Testis (tissue), 2 donors: ENCODE measurements at regions not wholly inside any gene's neighbourhood (a gene's known extent, or its start where the extent isn't known, plus 50 kb on each side); places are given as distances from the start of the nearest gene placed in this dataset.

Experiments used
- POLR2A ChIP-seq: fragments of 450-650 bp; IDR thresholded peaks from one replicate; pipeline ENCODE4 v1.6.1; 2017; ENCODE audit warnings: antibody characterized with exemption, mild to moderate bottlenecking, moderate library complexity
- TF ChIP-seq, protein P1 (sequence below), 3 experiments: fragments of 450-650 bp in 2 of 3; fragments of 200-600 bp in 1 of 3; sonication (generic) in 1 of 3; IDR thresholded peaks; one replicate each; pipeline ENCODE4 v1.5.1; 2016 to 2019; ENCODE audit warnings: antibody characterized with exemption in 3 of 3, mild to moderate bottlenecking in 2 of 3, moderate library complexity in 1 of 3

DNA sequence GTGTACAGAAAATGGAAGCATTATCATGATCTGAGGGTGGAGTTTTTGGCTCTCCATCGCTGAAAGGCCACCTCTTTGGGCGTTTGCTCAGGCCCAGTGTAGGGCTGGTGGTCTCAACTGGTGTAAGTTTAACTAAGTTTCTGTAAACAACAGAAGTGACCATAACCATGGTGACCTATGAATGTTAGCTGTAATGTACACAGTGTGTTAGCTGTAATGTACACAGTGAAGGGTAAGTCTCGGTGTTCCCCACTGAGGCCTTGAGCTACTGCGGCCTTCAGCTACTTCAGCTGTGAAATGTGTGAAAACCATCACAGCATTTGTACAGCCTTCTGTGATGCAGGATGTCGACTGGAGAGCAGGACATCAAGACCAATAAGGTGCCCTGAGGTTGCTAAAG is 185.2 kb downstream of the MYLK4 start:
- TF ChIP-seq, protein P1, sequence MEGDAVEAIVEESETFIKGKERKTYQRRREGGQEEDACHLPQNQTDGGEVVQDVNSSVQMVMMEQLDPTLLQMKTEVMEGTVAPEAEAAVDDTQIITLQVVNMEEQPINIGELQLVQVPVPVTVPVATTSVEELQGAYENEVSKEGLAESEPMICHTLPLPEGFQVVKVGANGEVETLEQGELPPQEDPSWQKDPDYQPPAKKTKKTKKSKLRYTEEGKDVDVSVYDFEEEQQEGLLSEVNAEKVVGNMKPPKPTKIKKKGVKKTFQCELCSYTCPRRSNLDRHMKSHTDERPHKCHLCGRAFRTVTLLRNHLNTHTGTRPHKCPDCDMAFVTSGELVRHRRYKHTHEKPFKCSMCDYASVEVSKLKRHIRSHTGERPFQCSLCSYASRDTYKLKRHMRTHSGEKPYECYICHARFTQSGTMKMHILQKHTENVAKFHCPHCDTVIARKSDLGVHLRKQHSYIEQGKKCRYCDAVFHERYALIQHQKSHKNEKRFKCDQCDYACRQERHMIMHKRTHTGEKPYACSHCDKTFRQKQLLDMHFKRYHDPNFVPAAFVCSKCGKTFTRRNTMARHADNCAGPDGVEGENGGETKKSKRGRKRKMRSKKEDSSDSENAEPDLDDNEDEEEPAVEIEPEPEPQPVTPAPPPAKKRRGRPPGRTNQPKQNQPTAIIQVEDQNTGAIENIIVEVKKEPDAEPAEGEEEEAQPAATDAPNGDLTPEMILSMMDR (IDR thresholded peaks at IDR 0.05), result no peak
- no peak for TF ChIP-seq POLR2A
